ENCODE measurements at regions not wholly inside any gene's neighbourhood (a gene's known extent, or its start where the extent isn't known, plus 50 kb on each side); places are given as distances from the start of the nearest gene placed in this dataset.

DNA sequence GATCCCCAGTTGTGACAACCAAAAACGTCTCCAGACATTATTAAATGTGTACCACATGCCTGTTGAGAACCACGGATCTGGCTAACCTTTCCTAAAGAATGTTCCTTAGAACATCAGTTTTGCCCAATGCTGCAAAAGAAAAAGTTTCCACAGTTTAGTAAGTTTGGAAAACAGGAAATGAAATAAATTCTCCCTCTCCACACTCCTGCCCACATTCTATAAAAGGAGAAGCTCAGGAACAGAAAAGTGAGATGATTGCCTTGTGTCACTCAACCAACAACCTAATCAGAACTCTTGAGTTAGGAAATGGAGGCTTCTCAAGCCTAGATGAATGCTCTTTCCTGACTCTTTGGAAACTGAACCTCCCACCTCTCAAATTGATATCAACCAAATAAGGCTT is 56.1 kb upstream of the NFE2L2 start:
- TF ChIP-seq POLR2A (IDR thresholded peaks at IDR 0.05), result no peak
- TF ChIP-seq, protein P1, sequence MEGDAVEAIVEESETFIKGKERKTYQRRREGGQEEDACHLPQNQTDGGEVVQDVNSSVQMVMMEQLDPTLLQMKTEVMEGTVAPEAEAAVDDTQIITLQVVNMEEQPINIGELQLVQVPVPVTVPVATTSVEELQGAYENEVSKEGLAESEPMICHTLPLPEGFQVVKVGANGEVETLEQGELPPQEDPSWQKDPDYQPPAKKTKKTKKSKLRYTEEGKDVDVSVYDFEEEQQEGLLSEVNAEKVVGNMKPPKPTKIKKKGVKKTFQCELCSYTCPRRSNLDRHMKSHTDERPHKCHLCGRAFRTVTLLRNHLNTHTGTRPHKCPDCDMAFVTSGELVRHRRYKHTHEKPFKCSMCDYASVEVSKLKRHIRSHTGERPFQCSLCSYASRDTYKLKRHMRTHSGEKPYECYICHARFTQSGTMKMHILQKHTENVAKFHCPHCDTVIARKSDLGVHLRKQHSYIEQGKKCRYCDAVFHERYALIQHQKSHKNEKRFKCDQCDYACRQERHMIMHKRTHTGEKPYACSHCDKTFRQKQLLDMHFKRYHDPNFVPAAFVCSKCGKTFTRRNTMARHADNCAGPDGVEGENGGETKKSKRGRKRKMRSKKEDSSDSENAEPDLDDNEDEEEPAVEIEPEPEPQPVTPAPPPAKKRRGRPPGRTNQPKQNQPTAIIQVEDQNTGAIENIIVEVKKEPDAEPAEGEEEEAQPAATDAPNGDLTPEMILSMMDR (IDR thresholded peaks at IDR 0.05), result no peak
